Fibroblast of the aortic adventitia (primary cell): ENCODE measurements at regions not wholly inside any gene's neighbourhood (a gene's known extent, or its start where the extent isn't known, plus 50 kb on each side); places are given as distances from the start of the nearest gene placed in this dataset.

Source experiments
- DNase-seq: peaks from one replicate; pipeline ENCODE4 v3.0.0-alpha.2; 2010; ENCODE audit warnings: low read depth
- H3K4me3 ChIP-seq: 2 replicates; pipeline ENCODE4 v1.5.1; 2011; ENCODE audit warnings: low read depth, mild to moderate bottlenecking, control low read depth, low read length, moderate library complexity
- CTCF ChIP-seq: IDR thresholded peaks from 2 replicates; pipeline ENCODE4 v1.5.1; 2011; ENCODE audit warnings: mild to moderate bottlenecking, low read length, control low read depth, inconsistent platforms; ENCODE audit not compliant: insufficient read depth

DNA sequence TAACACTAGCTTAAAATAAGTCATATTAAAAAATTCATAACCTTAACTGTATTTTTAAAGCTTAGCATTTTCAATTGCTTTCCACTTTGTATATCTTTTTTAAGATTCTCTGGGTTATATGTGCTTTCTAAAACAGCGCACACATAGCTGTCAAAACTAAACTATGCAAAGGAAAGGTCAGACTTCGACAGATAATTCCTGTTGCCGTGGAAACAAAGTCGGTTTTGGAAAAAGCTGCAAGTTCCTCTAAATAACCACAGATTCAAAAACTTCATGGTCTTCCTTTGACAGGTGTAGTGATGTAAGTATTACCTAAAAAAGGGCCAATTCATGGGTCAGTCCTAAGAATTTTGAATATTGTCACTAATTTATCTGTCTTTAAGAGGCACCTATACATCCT lies 249.6 kb upstream of the TFPI start:
- H3K4me3 ChIP-seq: no peak overlapping the region
- no peak for DNase-seq
- TF ChIP-seq CTCF: no peak

- no peak overlapping the region for H3K4me3 ChIP-seq
- DNase-seq: no peak
- no peak for TF ChIP-seq CTCF
Measured at GRCh38 chr2:187815113-187815512, 260.9 kb upstream of the TFPI start.

DNA sequence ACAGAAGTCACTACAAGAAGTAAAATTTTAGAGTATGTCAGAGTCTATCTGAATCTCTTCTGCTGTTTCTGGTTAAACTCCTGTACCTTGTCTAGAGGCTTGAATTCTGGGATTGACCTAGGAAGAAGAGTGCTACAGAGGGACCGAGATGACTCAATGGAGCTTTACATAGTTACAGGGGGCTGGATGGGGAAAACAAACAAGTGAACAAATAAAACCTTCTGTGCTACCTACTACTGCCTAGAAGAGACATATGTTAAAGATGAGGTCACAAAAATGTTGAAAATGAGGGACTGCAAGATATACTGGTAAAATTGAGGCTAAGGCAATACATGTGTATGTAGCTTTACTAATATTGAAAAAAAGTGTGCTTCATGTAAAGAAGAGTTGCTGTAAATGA lies 265.4 kb upstream of the TFPI start:
- no peak for TF ChIP-seq CTCF
- H3K4me3 ChIP-seq: no peak overlapping the region
- DNase-seq: no peak

DNA sequence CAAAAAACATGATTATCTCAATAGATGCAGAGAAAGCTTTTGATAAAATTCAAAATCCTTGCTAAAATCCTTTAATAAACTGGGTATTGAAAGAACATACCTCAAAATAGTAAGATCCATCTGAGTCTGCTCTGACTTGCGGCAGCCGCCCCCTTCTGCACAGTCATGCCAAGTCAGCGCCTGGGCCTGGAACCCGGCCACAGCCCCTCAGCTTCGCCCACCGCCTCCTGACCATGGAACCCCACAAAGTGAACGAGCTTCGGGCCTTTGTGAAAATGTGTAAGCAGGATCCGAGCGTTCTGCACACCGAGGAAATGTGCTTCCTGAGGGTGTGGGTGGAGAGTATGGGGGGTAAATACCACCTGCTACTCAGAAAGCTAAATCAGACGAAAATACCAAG lies 270.9 kb upstream of the TFPI start:
- no peak for DNase-seq
- no peak overlapping the region for H3K4me3 ChIP-seq
- TF ChIP-seq CTCF: no peak

GRCh38 chr2:187826023-187826422 lies 271.8 kb upstream of the TFPI start:
- no peak for TF ChIP-seq CTCF
- DNase-seq: peak; percentile 43

DNA sequence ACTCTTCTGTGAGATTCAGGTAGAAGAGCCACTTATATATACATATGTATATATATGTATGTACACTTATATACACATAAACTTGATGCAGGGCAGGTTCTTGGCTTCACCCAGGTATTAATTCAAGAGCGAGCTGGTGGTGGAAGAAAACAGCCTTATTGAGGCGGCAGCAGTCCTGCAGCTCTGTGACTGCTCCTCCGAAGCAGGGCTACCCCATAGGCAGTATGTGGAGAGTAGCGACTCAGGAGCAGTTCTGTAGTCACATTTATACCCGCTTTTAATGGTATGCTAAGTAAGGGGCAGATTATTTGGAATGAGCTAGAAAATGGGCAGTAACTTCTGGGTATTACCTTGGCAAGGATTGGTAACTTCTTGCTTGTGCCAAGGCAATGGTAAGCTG lies 280.6 kb upstream of the TFPI start:
- TF ChIP-seq CTCF: no peak
- H3K4me3 ChIP-seq: no peak overlapping the region
- no peak for DNase-seq

More at GRCh38 chr2:187826023-187826422, 271.8 kb upstream of the TFPI start:
- H3K4me3 ChIP-seq: no peak overlapping the region

- no peak overlapping the region for H3K4me3 ChIP-seq
- no peak for TF ChIP-seq CTCF
- no peak for DNase-seq
Measured at GRCh38 chr2:187838690-187839089, 284.5 kb upstream of the TFPI start.
